ENCODE measurements at regions not wholly inside any gene's neighbourhood (a gene's known extent, or its start where the extent isn't known, plus 50 kb on each side); places are given as distances from the start of the nearest gene placed in this dataset.

DNA sequence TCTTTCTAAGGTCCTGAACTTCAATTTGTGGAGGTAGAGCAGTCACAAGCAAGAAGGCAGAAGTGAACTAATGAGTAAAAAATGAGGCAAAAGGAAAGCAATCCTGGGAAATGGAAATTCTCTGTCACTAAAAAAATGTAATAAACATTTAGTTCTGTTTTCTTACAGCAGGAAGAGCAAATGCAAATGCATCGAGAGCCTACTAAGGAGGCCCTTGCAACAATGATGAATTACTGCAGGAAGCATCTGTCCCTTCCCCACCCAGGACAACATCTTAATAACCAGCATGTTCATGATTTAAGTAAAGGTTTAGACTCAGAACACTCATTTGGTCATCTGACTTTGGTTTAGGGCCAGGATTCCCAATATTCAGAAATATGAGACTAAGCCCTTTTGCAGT lies 341.4 kb upstream of the NOCT start:
- TF ChIP-seq CTCF (IDR thresholded peaks at IDR 0.05; ENCODE audit: insufficient read depth, missing control alignments) = no peak
- no peak for FAIRE-seq
- no peak for DNase-seq (ENCODE audit: insufficient read length, low spot score)

DNA sequence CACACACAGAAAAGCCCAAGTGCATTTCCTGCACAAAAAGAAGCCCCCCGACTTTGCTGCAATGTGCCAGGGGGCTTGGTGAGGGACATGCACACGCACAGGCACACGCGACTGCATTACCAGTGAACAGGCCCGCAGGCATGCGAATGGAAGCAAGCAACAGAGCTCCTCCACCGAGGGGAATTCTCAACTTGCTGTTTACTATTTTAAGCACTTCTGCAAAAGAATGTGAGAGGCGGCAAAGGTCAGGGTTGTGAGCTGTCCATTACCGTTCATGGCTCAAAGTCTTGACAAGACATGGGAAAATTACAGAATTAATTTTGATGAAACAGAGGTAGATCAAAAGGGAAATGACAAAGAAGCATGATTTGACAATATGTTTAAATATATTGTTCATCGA lies 342.5 kb upstream of the NOCT start:
- TF ChIP-seq CTCF (IDR thresholded peaks at IDR 0.05; ENCODE audit: insufficient read depth, missing control alignments) = no peak
- FAIRE-seq (no peak), DNase-seq (ENCODE audit: insufficient read length, low spot score) (no peak)

GRCh38 chr4:138672393-138672976 lies 343.1 kb upstream of the NOCT start:
- FAIRE-seq = no peak
- DNase-seq (ENCODE audit: insufficient read length, low spot score) = no peak
- TF ChIP-seq CTCF (IDR thresholded peaks at IDR 0.05; ENCODE audit: insufficient read depth, missing control alignments) = no peak

DNA sequence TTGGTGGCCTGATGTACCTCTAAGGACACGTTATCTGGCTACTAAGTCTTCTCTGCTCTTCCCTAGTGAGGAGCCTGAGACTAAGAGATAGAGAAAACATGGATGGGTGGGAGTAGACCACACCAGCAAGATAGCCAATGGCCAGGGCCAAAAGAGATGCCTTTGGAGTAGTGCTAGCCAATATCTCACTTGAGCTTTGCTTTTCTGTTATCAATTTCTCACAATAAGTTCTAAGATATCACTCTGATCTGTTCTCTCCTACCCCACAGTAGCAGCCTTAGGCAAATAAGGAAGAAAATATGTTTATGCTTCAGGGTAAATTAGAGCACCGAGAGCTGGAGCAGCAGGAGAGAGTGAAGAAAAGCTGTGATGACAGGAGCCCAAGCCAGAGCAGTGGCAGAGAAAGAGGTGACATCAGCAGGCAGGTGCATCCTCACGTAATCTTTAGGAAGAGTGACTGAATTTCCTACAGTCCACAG lies 343.9 kb upstream of the NOCT start:
- FAIRE-seq = no peak

GRCh38 chr4:138671106-138671505 lies 344.5 kb upstream of the NOCT start:
- FAIRE-seq = no peak
- TF ChIP-seq CTCF (IDR thresholded peaks at IDR 0.05; ENCODE audit: insufficient read depth, missing control alignments) = no peak
- no peak for DNase-seq (ENCODE audit: insufficient read length, low spot score)

More for the DNA sequence above, 343.9 kb upstream of the NOCT start:
- no peak for TF ChIP-seq CTCF (IDR thresholded peaks at IDR 0.05; ENCODE audit: insufficient read depth, missing control alignments)
- DNase-seq (ENCODE audit: insufficient read length, low spot score) = no peak

DNA sequence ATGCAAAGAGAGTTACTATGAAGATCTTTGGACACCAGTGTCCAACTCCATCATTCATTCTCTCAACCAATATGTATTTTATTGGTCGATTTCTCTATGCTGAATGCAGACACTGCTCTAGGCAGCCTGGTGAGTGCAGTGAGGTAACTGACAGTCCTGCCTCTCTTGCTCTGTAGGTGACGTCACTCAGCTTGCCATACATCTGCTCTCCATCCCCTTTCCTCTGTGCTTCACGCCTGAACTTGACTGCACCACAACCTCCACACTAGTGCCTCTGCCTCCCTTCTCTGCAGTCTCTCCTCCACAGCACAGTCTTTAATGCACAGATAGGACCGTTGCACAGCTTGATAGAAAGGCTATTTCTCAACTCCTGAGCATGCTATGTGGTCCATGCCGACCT lies 344.9 kb upstream of the NOCT start:
- FAIRE-seq = no peak
- DNase-seq (ENCODE audit: insufficient read length, low spot score) = no peak
- TF ChIP-seq CTCF (IDR thresholded peaks at IDR 0.05; ENCODE audit: insufficient read depth, missing control alignments) = no peak

GRCh38 chr4:138669479-138670315 lies 345.9 kb upstream of the NOCT start:
- no peak for DNase-seq (ENCODE audit: insufficient read length, low spot score)
- no peak for TF ChIP-seq CTCF (IDR thresholded peaks at IDR 0.05; ENCODE audit: insufficient read depth, missing control alignments)
- no peak for FAIRE-seq
